ENCODE measurements at regions not wholly inside any gene's neighbourhood (a gene's known extent, or its start where the extent isn't known, plus 50 kb on each side); places are given as distances from the start of the nearest gene placed in this dataset.

- no peak for DNase-seq (ENCODE audit: low read depth)
- TF ChIP-seq, protein P1, sequence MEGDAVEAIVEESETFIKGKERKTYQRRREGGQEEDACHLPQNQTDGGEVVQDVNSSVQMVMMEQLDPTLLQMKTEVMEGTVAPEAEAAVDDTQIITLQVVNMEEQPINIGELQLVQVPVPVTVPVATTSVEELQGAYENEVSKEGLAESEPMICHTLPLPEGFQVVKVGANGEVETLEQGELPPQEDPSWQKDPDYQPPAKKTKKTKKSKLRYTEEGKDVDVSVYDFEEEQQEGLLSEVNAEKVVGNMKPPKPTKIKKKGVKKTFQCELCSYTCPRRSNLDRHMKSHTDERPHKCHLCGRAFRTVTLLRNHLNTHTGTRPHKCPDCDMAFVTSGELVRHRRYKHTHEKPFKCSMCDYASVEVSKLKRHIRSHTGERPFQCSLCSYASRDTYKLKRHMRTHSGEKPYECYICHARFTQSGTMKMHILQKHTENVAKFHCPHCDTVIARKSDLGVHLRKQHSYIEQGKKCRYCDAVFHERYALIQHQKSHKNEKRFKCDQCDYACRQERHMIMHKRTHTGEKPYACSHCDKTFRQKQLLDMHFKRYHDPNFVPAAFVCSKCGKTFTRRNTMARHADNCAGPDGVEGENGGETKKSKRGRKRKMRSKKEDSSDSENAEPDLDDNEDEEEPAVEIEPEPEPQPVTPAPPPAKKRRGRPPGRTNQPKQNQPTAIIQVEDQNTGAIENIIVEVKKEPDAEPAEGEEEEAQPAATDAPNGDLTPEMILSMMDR (conservative IDR thresholded peaks at IDR 0.05; ENCODE audit: low read length), result no peak
Measured at GRCh38 chr2:204150721-204151120, 214.2 kb downstream of the ICOS start.

DNA sequence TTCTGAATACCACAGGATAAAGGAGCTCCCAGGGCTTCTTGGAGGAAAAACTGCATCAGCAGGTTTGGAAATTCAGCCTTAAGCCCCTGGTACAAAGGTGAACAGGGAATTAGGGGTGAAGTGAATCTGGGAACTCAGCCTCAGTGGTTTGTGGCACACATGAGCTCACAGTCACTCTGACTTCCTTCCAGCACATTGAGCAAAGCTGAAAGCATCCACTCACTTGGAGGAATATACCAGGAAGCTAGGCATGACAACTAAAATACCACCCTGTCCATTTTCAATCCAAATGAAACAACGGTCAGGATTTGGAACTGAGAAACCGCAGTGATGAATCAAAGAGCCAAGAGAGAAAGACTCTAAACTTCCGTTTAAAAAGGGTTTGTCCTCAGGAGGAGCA, 216.1 kb downstream of the ICOS start:
- DNase-seq (ENCODE audit: low read depth), result peak; percentile 7

More at GRCh38 chr2:204150721-204151120, 214.2 kb downstream of the ICOS start:
- H3K4me3 ChIP-seq (ENCODE audit: low read length), result no peak overlapping the region

GRCh38 chr2:204154863-204155262, 218.3 kb downstream of the ICOS start:
- TF ChIP-seq, protein P1 (conservative IDR thresholded peaks at IDR 0.05; ENCODE audit: low read length), result no peak
- H3K4me3 ChIP-seq (ENCODE audit: low read length), result no peak overlapping the region
- no peak for DNase-seq (ENCODE audit: low read depth)

More for the DNA sequence above, 216.1 kb downstream of the ICOS start:
- TF ChIP-seq, protein P1 (conservative IDR thresholded peaks at IDR 0.05; ENCODE audit: low read length), result no peak
- H3K4me3 ChIP-seq (ENCODE audit: low read length), result no peak overlapping the region

- no peak overlapping the region for H3K4me3 ChIP-seq (ENCODE audit: low read length)
- TF ChIP-seq, protein P1 (conservative IDR thresholded peaks at IDR 0.05; ENCODE audit: low read length), result no peak
- no peak for DNase-seq (ENCODE audit: low read depth)
Measured at GRCh38 chr2:204156456-204156855, 219.9 kb downstream of the ICOS start.

DNA sequence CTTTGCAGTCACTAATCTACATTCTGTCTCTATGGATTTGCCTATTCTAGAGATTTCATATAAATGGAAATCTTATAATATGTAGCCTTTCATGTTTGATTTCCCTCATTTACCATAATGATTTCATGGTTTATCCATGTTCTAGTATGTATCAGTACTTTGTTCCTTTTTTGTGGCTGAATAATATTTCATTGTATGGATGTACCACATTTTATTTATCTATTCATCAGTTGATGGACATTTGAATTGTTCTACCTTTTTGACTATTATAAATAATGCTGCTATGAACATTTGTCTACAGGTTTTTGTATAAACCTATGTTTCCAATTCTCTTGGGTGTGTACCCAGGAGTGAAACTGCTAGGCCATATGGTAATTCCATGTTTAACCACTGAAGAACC, 221.1 kb downstream of the ICOS start:
- H3K4me3 ChIP-seq (ENCODE audit: low read length), result no peak overlapping the region
- TF ChIP-seq, protein P1 (conservative IDR thresholded peaks at IDR 0.05; ENCODE audit: low read length), result no peak
- no peak for DNase-seq (ENCODE audit: low read depth)

DNA sequence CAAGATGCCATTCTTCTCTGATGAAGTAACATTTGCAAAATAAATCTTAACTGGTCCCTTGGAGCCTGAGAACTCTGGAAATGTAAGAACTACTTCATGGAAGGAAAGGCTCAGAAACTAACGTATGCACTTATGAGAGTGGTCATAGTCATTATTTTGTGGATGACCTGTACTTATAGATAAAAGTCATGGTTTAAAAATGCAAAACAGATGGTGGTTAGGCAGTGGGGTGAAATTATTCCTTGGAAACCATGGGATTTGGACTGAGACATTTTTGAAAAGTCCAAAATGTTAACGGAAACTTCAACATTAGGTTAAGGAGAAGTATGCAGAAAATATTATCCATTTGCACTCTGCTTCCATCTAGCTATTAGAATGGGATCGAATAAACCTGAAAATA, 223.0 kb downstream of the ICOS start:
- TF ChIP-seq, protein P1 (conservative IDR thresholded peaks at IDR 0.05; ENCODE audit: low read length), result no peak
- H3K4me3 ChIP-seq (ENCODE audit: low read length), result no peak overlapping the region
- no peak for DNase-seq (ENCODE audit: low read depth)

- TF ChIP-seq, protein P1 (conservative IDR thresholded peaks at IDR 0.05; ENCODE audit: low read length), result no peak
- H3K4me3 ChIP-seq (ENCODE audit: low read length), result no peak overlapping the region
- DNase-seq (ENCODE audit: low read depth), result no peak
Measured at GRCh38 chr2:204160989-204161388, 224.4 kb downstream of the ICOS start.

All from AG10803 (cell line).